Chondrocyte (in vitro differentiated cells): ENCODE measurements at regions not wholly inside any gene's neighbourhood (a gene's known extent, or its start where the extent isn't known, plus 50 kb on each side); places are given as distances from the start of the nearest gene placed in this dataset.

Experiments used
- DNase-seq: peaks from one replicate; pipeline ENCODE4 v3.0.0; 2021; ENCODE audit warnings: mixed read lengths, low spot score
- H3K27ac Mint-ChIP-seq: one replicate; pipeline ENCODE4 v1.8.0; 2021; ENCODE audit warnings: mild to moderate bottlenecking, moderate library complexity, mixed read lengths; ENCODE audit not compliant: unreplicated experiment
- H3K27me3 Mint-ChIP-seq: 2 replicates; pipeline ENCODE4 v1.8.0; 2021; ENCODE audit warnings: low read depth, mixed read lengths
- H3K36me3 Mint-ChIP-seq: 2 replicates; pipeline ENCODE4 v1.8.0; 2021; ENCODE audit warnings: low read depth, mixed read lengths
- H3K4me1 Mint-ChIP-seq: 2 replicates; pipeline ENCODE4 v1.8.0; 2021; ENCODE audit warnings: low read depth, mild to moderate bottlenecking, mixed read lengths
- H3K4me3 Mint-ChIP-seq: one replicate; pipeline ENCODE4 v1.8.0; 2021; ENCODE audit warnings: mild to moderate bottlenecking, moderate library complexity, mixed read lengths; ENCODE audit not compliant: unreplicated experiment
- H3K9me3 Mint-ChIP-seq: 2 replicates; pipeline ENCODE4 v1.8.0; 2021; ENCODE audit warnings: low read depth, mixed read lengths
- CTCF ChIP-seq: fragments of 200-600 bp; sonication (generic); IDR thresholded peaks from 2 replicates; pipeline ENCODE4 v1.5.0; 2021; ENCODE audit warnings: antibody characterized with exemption, mild to moderate bottlenecking, moderate library complexity

- no peaks in the 10 kb centered on the region for H3K36me3 Mint-ChIP-seq
- H3K9me3 Mint-ChIP-seq, result no peaks in the 10 kb centered on the region
- H3K27ac Mint-ChIP-seq, result no peak overlapping the region
- DNase-seq, result no peak
- no peak overlapping the region for H3K4me3 Mint-ChIP-seq
- H3K4me1 Mint-ChIP-seq, result peaks cover 5% of the 10 kb centered on the region
- H3K27me3 Mint-ChIP-seq, result no peaks in the 10 kb centered on the region
- TF ChIP-seq CTCF, result no peak
Observed at GRCh38 chr12:127235761-127236160, 1031.2 kb upstream of the TMEM132C start.

- Mint-ChIP-seq H3K4me1 (no peaks in the 10 kb centered on the region), H3K4me3 (no peak overlapping the region)
Observed at GRCh38 chr12:127236491-127236890, 1030.5 kb upstream of the TMEM132C start.

GRCh38 chr12:127237151-127237550 lies 1029.8 kb upstream of the TMEM132C start:
- Mint-ChIP-seq H3K27ac (no peak overlapping the region), H3K4me3 (no peak overlapping the region), H3K9me3 (no peaks in the 10 kb centered on the region), H3K27me3 (no peaks in the 10 kb centered on the region), H3K36me3 (no peaks in the 10 kb centered on the region), H3K4me1 (no peaks in the 10 kb centered on the region)
- DNase-seq, result no peak
- TF ChIP-seq CTCF, result no peak

More at GRCh38 chr12:127236491-127236890, 1030.5 kb upstream of the TMEM132C start:
- Mint-ChIP-seq H3K9me3 (no peaks in the 10 kb centered on the region), H3K36me3 (no peaks in the 10 kb centered on the region), H3K27me3 (no peaks in the 10 kb centered on the region), H3K27ac (no peak overlapping the region)
- DNase-seq, result no peak
- no peak for TF ChIP-seq CTCF

- no peaks in the 10 kb centered on the region for H3K4me1 Mint-ChIP-seq
- DNase-seq, result no peak
- TF ChIP-seq CTCF, result no peak
- H3K27me3 Mint-ChIP-seq, result no peaks in the 10 kb centered on the region
- H3K27ac Mint-ChIP-seq, result no peak overlapping the region
- no peak overlapping the region for H3K4me3 Mint-ChIP-seq
- no peaks in the 10 kb centered on the region for H3K9me3 Mint-ChIP-seq
- no peaks in the 10 kb centered on the region for H3K36me3 Mint-ChIP-seq
Observed at GRCh38 chr12:127238107-127238506, 1028.9 kb upstream of the TMEM132C start.

GRCh38 chr12:127239781-127240180 lies 1027.2 kb upstream of the TMEM132C start:
- no peak overlapping the region for H3K27ac Mint-ChIP-seq
- TF ChIP-seq CTCF, result no peak
- no peaks in the 10 kb centered on the region for H3K9me3 Mint-ChIP-seq
- no peaks in the 10 kb centered on the region for H3K36me3 Mint-ChIP-seq
- no peak for DNase-seq
- H3K27me3 Mint-ChIP-seq, result no peaks in the 10 kb centered on the region
- no peak overlapping the region for H3K4me3 Mint-ChIP-seq
- H3K4me1 Mint-ChIP-seq, result no peaks in the 10 kb centered on the region
